HCT116 (cell line): ENCODE measurements at regions not wholly inside any gene's neighbourhood (a gene's known extent, or its start where the extent isn't known, plus 50 kb on each side); places are given as distances from the start of the nearest gene placed in this dataset.

ENCODE experiments used
- ATAC-seq: fragments of 200-7000 bp; cut with Tn5 transposase; 2 replicates; pipeline ENCODE4 v1.9.1; 2020; ENCODE audit warnings: mild to moderate bottlenecking, moderate library complexity
- BruUV-seq: library from RNA; stranded (reverse); fragments of 400-500 nt; replicated peaks from 2 replicates; lab custom pipeline; 2021; lab: Mats Ljungman, UMichigan
- CTCF ChIA-PET: fragments of 300-600 bp; sonication (Branson Sonifier 250); formaldehyde crosslinking; loops from one replicate; lab custom pipeline; 2021; ENCODE audit warnings: antibody characterized with exemption; lab: Charles Lee
- POLR2A ChIA-PET: fragments of 300-600, 350-600 bp; sonication (Branson Sonifier 250); formaldehyde crosslinking; loops from one replicate; lab custom pipeline; 2021; ENCODE audit warnings: antibody characterized with exemption; lab: Charles Lee
- RAD21 ChIA-PET, 2 experiments: fragments of 300-600 bp; sonication (Branson Sonifier 250); formaldehyde crosslinking; loops; one replicate each; lab custom pipeline; 2023; ENCODE audit warnings: low total read pairs in 2 of 2; ENCODE audit not compliant: uncharacterized antibody in 2 of 2, unreplicated experiment in 2 of 2, low non-redundant PET in 1 of 2; lab: Charles Lee
- DNase-seq: peaks from one replicate; pipeline ENCODE4 v3.0.0-alpha.2; 2010; ENCODE audit warnings: low read depth, low spot score
- H2AFZ ChIP-seq: fragments of 200-600 bp; shearing (Covaris generic), sonication (generic); 2 replicates; pipeline ENCODE4 v1.6.1; 2017; ENCODE audit warnings: low read depth, mixed run types, mixed read lengths, antibody characterized with exemption, low read length; ENCODE audit not compliant: poor library complexity, severe bottlenecking
- H3K27ac ChIP-seq: 2 replicates; pipeline ENCODE4 v1.5.1; 2012; ENCODE audit warnings: low read depth, low read length
- H3K27me3 ChIP-seq: fragments of 200-600 bp; sonication (generic); 2 replicates; pipeline ENCODE4 v1.6.1; 2016; ENCODE audit warnings: mixed run types, low read length, mixed read lengths; ENCODE audit not compliant: insufficient read depth
- H3K36me3 ChIP-seq, 2 experiments: fragments of 200-500 bp in 1 of 2; fragments of 200-600 bp in 1 of 2; sonication (Bioruptor generic) in 1 of 2; sonication (generic) in 1 of 2; 2 replicates each; pipeline versions ENCODE4 v1.5.1 to v1.6.1; 2014 to 2016; ENCODE audit warnings: low read length in 2 of 2, inconsistent platforms in 1 of 2, mixed read lengths in 1 of 2, mixed run types in 1 of 2; ENCODE audit not compliant: insufficient read depth in 2 of 2, control insufficient read depth in 1 of 2
- H3K4me1 ChIP-seq, 2 experiments: fragments of 200-600 bp in 1 of 2; sonication (generic) in 1 of 2; 2 replicates each; pipeline versions ENCODE4 v1.5.1 to v1.6.1; 2012 to 2017; ENCODE audit warnings: low read length in 2 of 2, inconsistent platforms in 1 of 2, mild to moderate bottlenecking in 1 of 2, mixed read lengths in 1 of 2, mixed run types in 1 of 2, moderate library complexity in 1 of 2; ENCODE audit not compliant: insufficient read depth in 2 of 2, control insufficient read depth in 1 of 2
- H3K4me2 ChIP-seq: fragments of 200-600 bp; sonication (generic); 2 replicates; pipeline ENCODE4 v1.6.1; 2017; ENCODE audit warnings: mixed run types, low read length, mixed read lengths
- H3K4me3 ChIP-seq, 2 experiments: fragments of 200-600 bp in 1 of 2; sonication (generic) in 1 of 2; replicated peaks in 1 of 2; 2 replicates each; pipeline ENCODE4 v1.5.1; 2011 to 2016; ENCODE audit warnings: low read length in 2 of 2, control low read depth in 1 of 2, low read depth in 1 of 2, mild to moderate bottlenecking in 1 of 2, mixed read lengths in 1 of 2, mixed run types in 1 of 2
- H3K79me2 ChIP-seq: fragments of 200-600 bp; sonication (generic); 2 replicates; pipeline ENCODE4 v1.6.1; 2017; ENCODE audit warnings: mild to moderate bottlenecking, mixed run types, low read length, moderate library complexity, mixed read lengths; ENCODE audit not compliant: insufficient read depth
- H3K9ac ChIP-seq: fragments of 200-600 bp; sonication (generic); 2 replicates; pipeline ENCODE4 v1.6.1; 2016; ENCODE audit warnings: low read length, mixed read lengths
- H3K9me2 ChIP-seq: fragments of 200-600 bp; sonication (generic), shearing (Covaris generic); 2 replicates; pipeline ENCODE4 v1.6.1; 2017; ENCODE audit warnings: mixed run types, mild to moderate bottlenecking, moderate library complexity; ENCODE audit not compliant: insufficient read depth
- H3K9me3 ChIP-seq, 2 experiments: fragments of 200-500 bp in 1 of 2; fragments of 200-600 bp in 1 of 2; sonication (Bioruptor generic) in 1 of 2; sonication (generic) in 1 of 2; 2 replicates each; pipeline ENCODE4 v1.6.1; 2014 to 2017; ENCODE audit warnings: low read length in 2 of 2, mixed read lengths in 2 of 2, inconsistent platforms in 1 of 2, low read depth in 1 of 2, mild to moderate bottlenecking in 1 of 2, mixed run types in 1 of 2, moderate library complexity in 1 of 2; ENCODE audit not compliant: control insufficient read depth in 1 of 2, insufficient read depth in 1 of 2
- H4K20me1 ChIP-seq: fragments of 200-600 bp; sonication (generic), shearing (Covaris generic); 2 replicates; pipeline ENCODE4 v1.6.1; 2017; ENCODE audit warnings: mixed run types, mild to moderate bottlenecking, moderate library complexity; ENCODE audit not compliant: insufficient read depth
- EZH2 ChIP-seq: fragments of 200-600 bp; sonication (generic); IDR thresholded peaks from 2 replicates; pipeline ENCODE4 v1.6.1; 2017; ENCODE audit warnings: antibody characterized with exemption, mixed run types
- POLR2A ChIP-seq: IDR thresholded peaks from 2 replicates; pipeline ENCODE4 v1.7.0; 2011; ENCODE audit warnings: borderline replicate concordance; ENCODE audit not compliant: insufficient read depth, insufficient read length; ENCODE audit errors: extremely low read depth
- RAD21 ChIP-seq: IDR thresholded peaks from 2 replicates; pipeline ENCODE4 v1.6.1; 2012; ENCODE audit warnings: low read depth, mild to moderate bottlenecking
- SIN3A ChIP-seq: IDR thresholded peaks from 2 replicates; pipeline ENCODE4 v1.6.1; 2012; ENCODE audit warnings: low read depth
- YY1 ChIP-seq: IDR thresholded peaks from 2 replicates; pipeline ENCODE4 v1.6.1; 2011; ENCODE audit warnings: low read length, low read depth, moderate library complexity, mild to moderate bottlenecking; ENCODE audit not compliant: insufficient replicate concordance; ENCODE audit errors: extremely low read depth
- ZBTB33 ChIP-seq: IDR thresholded peaks from 2 replicates; pipeline ENCODE4 v1.6.1; 2011; ENCODE audit warnings: mild to moderate bottlenecking, low read length, moderate library complexity; ENCODE audit not compliant: insufficient replicate concordance; ENCODE audit errors: extremely low read depth
- intact Hi-C: fragments of 100-400 bp; cut with micrococcal nuclease; formaldehyde crosslinking; loops from 2 replicates; pipeline ENCODE4 v1.10.0; 2022
- TF ChIP-seq, protein P1 (sequence below), 3 experiments: fragments of 200-600 bp in 1 of 3; sonication (generic) in 1 of 3; IDR thresholded peaks in 2 of 3; conservative IDR thresholded peaks in 1 of 3; 2 replicates each; pipeline ENCODE4 v1.5.1; 2012 to 2017; ENCODE audit warnings: low read depth in 2 of 3, low read length in 2 of 3, antibody characterized with exemption in 1 of 3, borderline replicate concordance in 1 of 3, control low read depth in 1 of 3, mild to moderate bottlenecking in 1 of 3, mixed read lengths in 1 of 3, mixed run types in 1 of 3, moderate library complexity in 1 of 3; ENCODE audit not compliant: insufficient read depth in 1 of 3
- TF ChIP-seq, protein P2 (sequence below): IDR thresholded peaks from 2 replicates; pipeline ENCODE4 v1.6.1; 2012

GRCh38 chr6:74834967-74835366 lies 370.9 kb downstream of the COL12A1 start:
- no peaks in the 10 kb centered on the region for H3K27me3 ChIP-seq
- no peak overlapping the region for H3K27ac ChIP-seq
- no peak overlapping the region for H3K4me2 ChIP-seq
- H3K9me2 ChIP-seq = no peaks in the 10 kb centered on the region
- ChIA-PET POLR2A (no interaction called here), RAD21 (no interaction called here), CTCF (no interaction called here)
- no peaks in the 10 kb centered on the region for H3K36me3 ChIP-seq
- no peak overlapping the region for H3K4me3 ChIP-seq
- ATAC-seq (no peak), DNase-seq (no peak)
- intact Hi-C loops = no loop called here
- H3K9me3 ChIP-seq = no peaks in the 10 kb centered on the region
- H3K79me2 ChIP-seq = no peaks in the 10 kb centered on the region
- H3K9ac ChIP-seq = no peak overlapping the region
- no peaks in the 10 kb centered on the region for H4K20me1 ChIP-seq
- TF ChIP-seq YY1 (no peak), ZBTB33 (no peak)
- no TSS peak for BruUV-seq
- no peaks in the 10 kb centered on the region for H3K4me1 ChIP-seq
- no peak overlapping the region for H2AFZ ChIP-seq

DNA sequence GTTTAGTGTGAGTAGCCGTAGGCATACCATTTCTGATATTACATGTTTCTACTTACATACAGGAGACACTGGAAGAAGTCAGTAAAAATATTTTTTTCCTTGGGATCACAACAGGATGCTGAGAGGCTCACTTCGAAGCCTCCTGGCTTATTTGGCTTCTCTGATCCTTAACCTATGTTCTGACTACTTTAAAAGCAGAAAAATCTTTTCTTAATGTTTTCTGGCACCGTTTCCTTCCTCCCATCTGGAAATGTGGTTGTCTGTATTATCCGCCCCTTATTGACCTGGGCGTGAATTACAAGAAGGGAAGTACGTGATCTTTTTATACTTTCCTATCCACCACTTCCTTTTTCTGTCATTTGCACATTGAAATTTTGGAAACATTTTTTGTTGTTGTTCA lies 379.6 kb downstream of the COL12A1 start:
- H3K79me2 ChIP-seq = no peaks in the 10 kb centered on the region
- TF ChIP-seq EZH2 (no peak), POLR2A (no peak), SIN3A (no peak), RAD21 (no peak)
- TF ChIP-seq, protein P1, sequence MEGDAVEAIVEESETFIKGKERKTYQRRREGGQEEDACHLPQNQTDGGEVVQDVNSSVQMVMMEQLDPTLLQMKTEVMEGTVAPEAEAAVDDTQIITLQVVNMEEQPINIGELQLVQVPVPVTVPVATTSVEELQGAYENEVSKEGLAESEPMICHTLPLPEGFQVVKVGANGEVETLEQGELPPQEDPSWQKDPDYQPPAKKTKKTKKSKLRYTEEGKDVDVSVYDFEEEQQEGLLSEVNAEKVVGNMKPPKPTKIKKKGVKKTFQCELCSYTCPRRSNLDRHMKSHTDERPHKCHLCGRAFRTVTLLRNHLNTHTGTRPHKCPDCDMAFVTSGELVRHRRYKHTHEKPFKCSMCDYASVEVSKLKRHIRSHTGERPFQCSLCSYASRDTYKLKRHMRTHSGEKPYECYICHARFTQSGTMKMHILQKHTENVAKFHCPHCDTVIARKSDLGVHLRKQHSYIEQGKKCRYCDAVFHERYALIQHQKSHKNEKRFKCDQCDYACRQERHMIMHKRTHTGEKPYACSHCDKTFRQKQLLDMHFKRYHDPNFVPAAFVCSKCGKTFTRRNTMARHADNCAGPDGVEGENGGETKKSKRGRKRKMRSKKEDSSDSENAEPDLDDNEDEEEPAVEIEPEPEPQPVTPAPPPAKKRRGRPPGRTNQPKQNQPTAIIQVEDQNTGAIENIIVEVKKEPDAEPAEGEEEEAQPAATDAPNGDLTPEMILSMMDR (IDR thresholded peaks at IDR 0.05 in 2 of 3, conservative IDR thresholded peaks at IDR 0.05 in 1 of 3; ENCODE audit: borderline replicate concordance in 1 of 3, insufficient read depth in 1 of 3, low read depth in 2 of 3, low read length in 2 of 3) = no peak
- TF ChIP-seq, protein P2, sequence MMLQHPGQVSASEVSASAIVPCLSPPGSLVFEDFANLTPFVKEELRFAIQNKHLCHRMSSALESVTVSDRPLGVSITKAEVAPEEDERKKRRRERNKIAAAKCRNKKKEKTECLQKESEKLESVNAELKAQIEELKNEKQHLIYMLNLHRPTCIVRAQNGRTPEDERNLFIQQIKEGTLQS = no peak
- RAD21 ChIA-PET = no interaction called here
- H3K4me2 ChIP-seq = no peak overlapping the region
- no peaks in the 10 kb centered on the region for H3K9me3 ChIP-seq
- no peaks in the 10 kb centered on the region for H3K4me1 ChIP-seq
- H3K27me3 ChIP-seq = no peaks in the 10 kb centered on the region
- no peaks in the 10 kb centered on the region for H3K9me2 ChIP-seq
- no TSS peak for BruUV-seq
- no peak overlapping the region for H3K9ac ChIP-seq
- no peaks in the 10 kb centered on the region for H3K36me3 ChIP-seq
- POLR2A ChIA-PET = no interaction called here
- CTCF ChIA-PET = no interaction called here
- DNase-seq (no peak), ATAC-seq (no peak)
- H4K20me1 ChIP-seq = no peaks in the 10 kb centered on the region
- H2AFZ ChIP-seq = no peak overlapping the region
- H3K27ac ChIP-seq = no peak overlapping the region
- no peak overlapping the region for H3K4me3 ChIP-seq
- intact Hi-C loops = no loop called here
